Adrenal gland (tissue), 9 donors: ENCODE measurements at regions not wholly inside any gene's neighbourhood (a gene's known extent, or its start where the extent isn't known, plus 50 kb on each side); places are given as distances from the start of the nearest gene placed in this dataset.

Experiments used
- DNase-seq, 7 donors: peaks; one replicate each; pipeline ENCODE4 v3.0.0-alpha.2; 2019 to 2020
- H3K27ac ChIP-seq, 5 donors: fragments of 200-600 bp; sonication (generic) in 4 of 5; 1 replicate in 3 of 5; 2 replicates in 2 of 5; pipeline versions ENCODE4 v1.5.1 to v1.8.0; 2016 to 2020; ENCODE audit warnings: mild to moderate bottlenecking in 1 of 5
- H3K27me3 ChIP-seq: fragments of 200-600 bp; 2 replicates; pipeline ENCODE4 v1.8.0; 2021
- H3K36me3 ChIP-seq, 2 donors: fragments of 200-600 bp; replicated peaks in 1 of 2; 1 replicate in 1 of 2; 2 replicates in 1 of 2; pipeline versions ENCODE4 v1.5.1 to v1.8.0; 2018 to 2022
- H3K4me1 ChIP-seq, 2 donors: fragments of 200-600 bp; replicated peaks in 1 of 2; 1 replicate in 1 of 2; 2 replicates in 1 of 2; pipeline versions ENCODE4 v1.5.1 to v1.8.0; 2018 to 2021
- H3K4me3 ChIP-seq, 4 donors: fragments of 200-600 bp; sonication (generic) in 3 of 4; one replicate each; pipeline ENCODE4 v1.5.1; 2016 to 2018
- H3K9me3 ChIP-seq, 3 donors: fragments of 200-600 bp; sonication (generic) in 1 of 3; replicated peaks in 1 of 3; 1 replicate in 2 of 3; 2 replicates in 1 of 3; pipeline versions ENCODE4 v1.5.1 to v1.8.0; 2016 to 2021
- POLR2A ChIP-seq, 2 donors: fragments of 450-650 bp; IDR thresholded peaks; one replicate each; pipeline ENCODE4 v1.6.1; 2017; ENCODE audit warnings: antibody characterized with exemption in 2 of 2, mild to moderate bottlenecking in 2 of 2, moderate library complexity in 1 of 2
- WGBS, 4 donors: extraction: QIAGEN DNeasy Blood & Tissue Kit in 2 of 4; methylation state at CpG; one replicate each; pipeline versions ENCODE4 v1.1.5 to v1.1.7; 2013 to 2017; 5-methylcytosine and 5-hydroxymethylcytosine counted together
- intact Hi-C, 2 donors: fragments of 100-400 bp; cut with DNase I; formaldehyde crosslinking; loops; one replicate each; pipeline versions ENCODE4 v1.14.1 to v1.15.0; 2022 to 2023
- TF ChIP-seq, protein P1 (sequence below), 6 experiments: fragments of 450-650 bp in 4 of 6; fragments of 200-600 bp in 2 of 6; sonication (generic) in 1 of 6; IDR thresholded peaks; 1 replicate in 5 of 6; 2 replicates in 1 of 6; pipeline versions ENCODE4 v1.5.1 to v1.8.0; 2016 to 2021; ENCODE audit warnings: antibody characterized with exemption in 6 of 6, mild to moderate bottlenecking in 2 of 6, moderate library complexity in 1 of 6
- donor health status: healthy with polysubstance abuse.
- donor health status: Bipolar disorder and iron deficiency.
- donor health status: DM: yes; HTN: yes; CAD: no.
- donor health status: DM: no; HTN: no; CAD: no.
- donor health status: DM: no; HTN: no; CAD: no.

DNA sequence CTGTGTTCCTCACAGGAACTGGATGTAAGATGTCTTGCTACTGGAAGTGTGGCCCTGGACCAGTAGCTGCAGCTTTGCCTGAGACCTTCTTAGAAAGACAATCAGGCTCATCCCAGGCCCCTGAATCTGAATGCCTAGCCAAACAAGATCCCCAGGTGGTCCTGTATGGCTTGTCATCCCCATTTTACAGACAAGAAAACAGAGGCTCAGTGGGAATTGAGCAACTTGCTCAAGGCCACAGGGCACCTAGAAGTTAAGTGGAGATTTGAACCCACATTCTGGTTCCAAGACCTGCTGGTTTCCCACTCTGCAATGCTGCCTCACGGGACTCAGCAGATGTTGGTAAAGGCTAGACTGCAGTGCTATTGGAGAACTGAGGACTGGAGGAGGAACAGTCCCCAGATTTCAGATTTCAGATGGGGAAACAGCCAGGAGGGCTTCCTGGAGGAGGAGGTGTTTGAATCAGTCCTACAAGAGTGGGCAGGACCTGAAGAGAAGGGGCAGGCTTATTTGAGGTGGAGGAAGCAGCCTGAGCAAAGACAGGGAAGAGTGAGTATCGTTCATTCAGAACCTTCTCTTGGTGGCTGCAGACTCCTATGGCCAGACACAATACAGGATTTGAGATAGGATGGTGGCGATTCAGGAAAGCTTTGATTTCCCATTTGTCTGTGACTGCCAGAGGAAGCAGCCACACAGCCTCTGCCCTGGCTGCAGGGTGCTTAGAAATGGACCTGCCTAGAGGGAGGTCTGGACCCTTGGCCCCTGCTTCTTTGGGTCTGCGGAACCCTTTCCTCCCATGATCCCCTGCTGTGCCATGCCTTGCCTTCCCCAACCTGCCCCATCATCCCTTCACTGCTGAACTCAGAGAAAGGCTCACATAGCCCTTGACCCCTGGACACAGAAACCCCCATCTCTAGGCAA lies 233.4 kb upstream of the NLRP1 start:
- Histone ChIP-seq H3K4me1 (no peaks in the 10 kb centered on the region), H3K27me3 (no peaks in the 10 kb centered on the region), H3K9me3 (no peaks in the 10 kb centered on the region), H3K27ac (no peak overlapping the region), H3K36me3 (no peaks in the 10 kb centered on the region), H3K4me3 (no peak overlapping the region)
- WGBS, 4 donors = 71 to 88% (median 86%) methylated on average over 4 of the region's 4 CpGs
- DNase-seq = no peak
- intact Hi-C loops = no loop called here
- TF ChIP-seq POLR2A (IDR thresholded peaks at IDR 0.05) = no peak
- TF ChIP-seq, protein P1, sequence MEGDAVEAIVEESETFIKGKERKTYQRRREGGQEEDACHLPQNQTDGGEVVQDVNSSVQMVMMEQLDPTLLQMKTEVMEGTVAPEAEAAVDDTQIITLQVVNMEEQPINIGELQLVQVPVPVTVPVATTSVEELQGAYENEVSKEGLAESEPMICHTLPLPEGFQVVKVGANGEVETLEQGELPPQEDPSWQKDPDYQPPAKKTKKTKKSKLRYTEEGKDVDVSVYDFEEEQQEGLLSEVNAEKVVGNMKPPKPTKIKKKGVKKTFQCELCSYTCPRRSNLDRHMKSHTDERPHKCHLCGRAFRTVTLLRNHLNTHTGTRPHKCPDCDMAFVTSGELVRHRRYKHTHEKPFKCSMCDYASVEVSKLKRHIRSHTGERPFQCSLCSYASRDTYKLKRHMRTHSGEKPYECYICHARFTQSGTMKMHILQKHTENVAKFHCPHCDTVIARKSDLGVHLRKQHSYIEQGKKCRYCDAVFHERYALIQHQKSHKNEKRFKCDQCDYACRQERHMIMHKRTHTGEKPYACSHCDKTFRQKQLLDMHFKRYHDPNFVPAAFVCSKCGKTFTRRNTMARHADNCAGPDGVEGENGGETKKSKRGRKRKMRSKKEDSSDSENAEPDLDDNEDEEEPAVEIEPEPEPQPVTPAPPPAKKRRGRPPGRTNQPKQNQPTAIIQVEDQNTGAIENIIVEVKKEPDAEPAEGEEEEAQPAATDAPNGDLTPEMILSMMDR (IDR thresholded peaks at IDR 0.05) = no peak

DNA sequence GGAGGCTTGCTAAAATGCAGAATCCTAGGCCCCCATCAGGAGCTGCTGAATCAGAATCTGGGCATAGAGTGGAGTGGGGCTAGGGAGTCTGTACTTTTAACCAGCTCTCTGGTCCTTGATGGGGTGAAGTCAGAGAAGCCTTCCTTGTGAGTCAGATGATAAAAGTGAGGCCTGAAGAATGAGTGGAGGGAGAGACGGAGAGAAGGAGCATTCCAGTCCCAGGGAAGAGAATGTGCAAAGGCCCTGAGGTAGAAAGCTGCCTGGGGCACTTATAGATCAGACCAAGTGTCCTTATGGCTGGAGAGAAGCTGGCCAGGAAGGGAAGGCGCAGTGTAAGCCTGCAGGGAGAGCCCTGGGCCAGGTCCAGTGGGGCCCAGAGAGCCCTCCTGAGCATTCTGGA lies 235.1 kb upstream of the NLRP1 start:
- intact Hi-C loops = no loop called here
- DNase-seq = no peak
- WGBS, 4 donors = 70 to 89% (median 78%) methylated on average over 2 of the region's 2 CpGs
- Histone ChIP-seq H3K27ac (no peak overlapping the region), H3K27me3 (no peaks in the 10 kb centered on the region), H3K4me3 (no peak overlapping the region), H3K36me3 (no peaks in the 10 kb centered on the region), H3K4me1 (no peaks in the 10 kb centered on the region), H3K9me3 (no peaks in the 10 kb centered on the region)
- no peak for TF ChIP-seq POLR2A (IDR thresholded peaks at IDR 0.05)
- TF ChIP-seq, protein P1 (IDR thresholded peaks at IDR 0.05) = no peak

DNA sequence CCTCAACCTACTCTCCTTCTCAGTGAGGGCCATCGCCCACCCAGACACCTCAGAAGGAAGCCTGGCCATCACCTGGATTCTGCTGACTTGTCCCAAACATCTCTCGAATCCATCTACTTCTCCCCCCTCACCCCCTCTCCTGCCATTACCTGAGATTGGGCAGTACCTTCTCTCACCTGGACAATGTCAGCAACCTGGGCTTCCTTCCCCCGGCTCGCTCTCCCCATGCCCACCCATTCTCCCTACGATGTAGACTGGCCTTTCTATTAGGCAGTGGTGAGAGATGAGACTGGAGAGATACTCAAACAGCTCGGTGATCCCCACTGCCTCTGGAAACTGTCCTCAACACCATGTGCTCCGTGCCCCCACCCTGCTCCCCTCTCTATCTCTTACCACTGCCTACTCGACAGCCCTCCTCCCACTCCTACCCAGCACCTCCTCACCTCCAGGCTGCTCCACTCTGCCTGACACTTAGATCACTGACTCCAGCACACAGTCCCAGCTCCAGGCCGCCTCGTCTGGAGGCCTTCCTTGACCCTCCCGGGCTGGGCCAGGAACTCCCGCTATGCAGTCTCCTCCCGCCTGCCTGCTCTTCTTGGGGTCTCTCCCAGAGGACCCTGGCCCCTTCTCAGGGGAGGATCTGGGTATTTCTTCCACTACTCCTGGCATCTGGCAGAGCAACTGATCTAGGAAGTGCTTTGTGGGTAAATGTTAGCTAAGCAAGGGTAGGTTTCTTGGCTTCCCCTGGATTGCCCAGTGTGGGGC lies 235.8 kb upstream of the NLRP1 start:
- Histone ChIP-seq H3K4me1 (no peaks in the 10 kb centered on the region), H3K27ac (no peak overlapping the region), H3K4me3 (no peak overlapping the region), H3K27me3 (peaks cover 5% of the 10 kb centered on the region), H3K9me3 (no peaks in the 10 kb centered on the region), H3K36me3 (no peaks in the 10 kb centered on the region)
- DNase-seq = no peak
- WGBS, 4 donors = 78 to 82% (median 80%) methylated on average over 10 to 13 of the region's 13 CpGs
- TF ChIP-seq, protein P1 (IDR thresholded peaks at IDR 0.05) = no peak
- TF ChIP-seq POLR2A (IDR thresholded peaks at IDR 0.05) = no peak
- intact Hi-C loops = no loop called here

DNA sequence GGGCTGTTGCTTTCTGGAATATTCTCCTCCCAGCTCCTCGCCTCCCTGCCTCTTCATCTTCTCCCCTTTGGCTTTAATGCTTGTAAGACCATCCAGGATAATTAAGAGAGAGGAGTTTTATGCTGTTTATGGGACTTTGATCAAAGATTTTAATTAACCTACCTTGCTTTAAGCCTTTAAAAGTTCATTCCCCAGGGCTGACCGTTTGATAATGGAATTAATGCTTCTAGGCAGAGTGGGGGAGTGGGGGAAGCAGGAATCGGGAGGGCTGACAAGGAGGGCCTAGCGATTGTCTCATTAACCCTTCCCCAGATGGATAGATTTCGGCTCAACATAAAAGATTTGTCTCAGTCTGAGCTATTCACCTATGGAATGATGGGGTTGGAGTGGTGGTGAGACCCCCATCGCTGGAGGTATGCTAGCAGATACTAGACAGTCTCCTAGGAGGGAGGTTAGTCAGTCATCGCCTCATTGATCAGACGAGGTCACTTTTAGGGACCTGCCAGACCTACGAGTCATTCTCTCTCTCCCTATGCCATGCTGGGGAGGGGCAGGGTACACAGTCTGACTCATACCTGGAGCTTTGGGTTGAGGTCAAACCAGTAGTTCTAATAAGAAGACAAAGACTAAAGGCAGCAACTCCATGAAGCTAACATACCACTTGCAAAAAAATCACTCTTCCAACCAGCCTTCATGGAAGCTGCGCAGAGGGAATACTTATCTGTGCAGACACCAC lies 236.6 kb upstream of the NLRP1 start:
- intact Hi-C loops = no loop called here
- 65 to 68% (median 66%) methylated on average over 8 to 10 of the region's 10 CpGs for WGBS, 4 donors
- H3K27ac ChIP-seq = no peak overlapping the region
- no peaks in the 10 kb centered on the region for H3K4me1 ChIP-seq
- H3K27me3 ChIP-seq = peaks cover 5% of the 10 kb centered on the region
- no peak for DNase-seq
- TF ChIP-seq, protein P1 (IDR thresholded peaks at IDR 0.05) = no peak
- no peak for TF ChIP-seq POLR2A (IDR thresholded peaks at IDR 0.05)
- H3K36me3 ChIP-seq = no peaks in the 10 kb centered on the region
- no peak overlapping the region for H3K4me3 ChIP-seq
- no peaks in the 10 kb centered on the region for H3K9me3 ChIP-seq
